Neural progenitor cell (in vitro differentiated cells): ENCODE measurements at regions not wholly inside any gene's neighbourhood (a gene's known extent, or its start where the extent isn't known, plus 50 kb on each side); places are given as distances from the start of the nearest gene placed in this dataset.

Source experiments
- DNase-seq: peaks from one replicate; pipeline ENCODE4 v3.0.0-alpha.2; 2016; ENCODE audit warnings: low spot score
- H2AFZ ChIP-seq: fragments of 200-600 bp; sonication (generic); replicated peaks from 2 replicates; pipeline ENCODE4 v1.6.1; 2016; ENCODE audit warnings: antibody characterized with exemption
- H3F3A ChIP-seq: fragments of 200-600 bp; sonication (generic); 2 replicates; pipeline ENCODE4 v1.6.1; 2016; ENCODE audit warnings: antibody characterized with exemption, low read depth
- H3K27ac ChIP-seq: fragments of 200-600 bp; sonication (generic); 2 replicates; pipeline ENCODE4 v1.5.1; 2016; ENCODE audit warnings: mild to moderate bottlenecking
- H3K27me3 ChIP-seq: fragments of 200-600 bp; sonication (generic); 2 replicates; pipeline ENCODE4 v1.6.1; 2016; ENCODE audit warnings: mild to moderate bottlenecking, moderate library complexity
- H3K36me3 ChIP-seq: fragments of 200-600 bp; sonication (generic); 2 replicates; pipeline ENCODE4 v1.5.1; 2016
- H3K4me1 ChIP-seq: fragments of 200-600 bp; sonication (generic); 2 replicates; pipeline ENCODE4 v1.6.1; 2016; ENCODE audit warnings: mixed run types
- H3K4me2 ChIP-seq: fragments of 200-600 bp; sonication (generic); 2 replicates; pipeline ENCODE4 v1.6.1; 2016
- H3K4me3 ChIP-seq: fragments of 200-600 bp; sonication (generic); 2 replicates; pipeline ENCODE4 v1.5.1; 2016
- H3K79me2 ChIP-seq: fragments of 200-600 bp; sonication (generic); 2 replicates; pipeline ENCODE4 v1.6.1; 2016; ENCODE audit warnings: low read depth
- H3K9ac ChIP-seq: fragments of 200-600 bp; sonication (generic); 2 replicates; pipeline ENCODE4 v1.6.1; 2016
- H3K9me3 ChIP-seq: fragments of 200-600 bp; sonication (generic); 2 replicates; pipeline ENCODE4 v1.5.1; 2016; ENCODE audit warnings: low read depth
- H4K20me1 ChIP-seq: fragments of 200-600 bp; sonication (generic); 2 replicates; pipeline ENCODE4 v1.6.1; 2016; ENCODE audit warnings: low read depth
- H3K27ac Mint-ChIP-seq: 3 replicates; pipeline ENCODE4 v1.8.0; 2021; ENCODE audit warnings: mixed read lengths
- H3K27me3 Mint-ChIP-seq: 2 replicates; pipeline ENCODE4 v1.8.0; 2022; ENCODE audit warnings: low read depth, mild to moderate bottlenecking, inconsistent platforms, moderate library complexity, mixed read lengths; ENCODE audit not compliant: insufficient read depth
- H3K36me3 Mint-ChIP-seq: 3 replicates; pipeline ENCODE4 v1.8.0; 2021; ENCODE audit warnings: mixed read lengths
- H3K4me1 Mint-ChIP-seq: 3 replicates; pipeline ENCODE4 v1.8.0; 2021; ENCODE audit warnings: mixed read lengths
- H3K4me3 Mint-ChIP-seq: 3 replicates; pipeline ENCODE4 v1.8.0; 2021; ENCODE audit warnings: mild to moderate bottlenecking, moderate library complexity, mixed read lengths
- H3K9me3 Mint-ChIP-seq: 3 replicates; pipeline ENCODE4 v1.8.0; 2020; ENCODE audit warnings: mixed read lengths
- CTCF ChIP-seq: fragments of 200-600 bp; sonication (generic); IDR thresholded peaks from 2 replicates; pipeline ENCODE4 v1.5.1; 2017; ENCODE audit warnings: antibody characterized with exemption, mild to moderate bottlenecking
- EZH2 ChIP-seq: fragments of 200-600 bp; sonication (generic); IDR thresholded peaks from 2 replicates; pipeline ENCODE4 v1.6.1; 2017; ENCODE audit warnings: antibody characterized with exemption, mild to moderate bottlenecking, moderate library complexity
- EZH2phosphoT487 ChIP-seq: fragments of 200-600 bp; sonication (generic); IDR thresholded peaks from 2 replicates; pipeline ENCODE4 v1.6.1; 2017; ENCODE audit warnings: antibody characterized with exemption

- Mint-ChIP-seq H3K9me3 (peaks cover 20% of the 10 kb centered on the region), H3K27me3 (no peaks in the 10 kb centered on the region), H3K4me3 (no peak overlapping the region), H3K27ac (no peak overlapping the region), H3K4me1 (peaks cover 4% of the 10 kb centered on the region), H3K36me3 (no peaks in the 10 kb centered on the region)
- H3K4me2 ChIP-seq, result no peak overlapping the region
- H4K20me1 ChIP-seq, result no peaks in the 10 kb centered on the region
- H3K9me3 ChIP-seq, result peaks cover 2% of the 10 kb centered on the region
- TF ChIP-seq EZH2, result no peak
- no peak overlapping the region for H3K9ac ChIP-seq
- no peak overlapping the region for H3K27ac ChIP-seq
- H3K4me1 ChIP-seq, result no peaks in the 10 kb centered on the region
- no peaks in the 10 kb centered on the region for H3F3A ChIP-seq
- DNase-seq, result no peak
- no peak overlapping the region for H3K4me3 ChIP-seq
- no peaks in the 10 kb centered on the region for H3K79me2 ChIP-seq
- H3K27me3 ChIP-seq, result no peaks in the 10 kb centered on the region
- H2AFZ ChIP-seq, result no peak overlapping the region
- H3K36me3 ChIP-seq, result no peaks in the 10 kb centered on the region
Measured at GRCh38 chr15:39369768-39370167, 211.1 kb upstream of the THBS1 start.

- peaks cover 7% of the 10 kb centered on the region for H3K9me3 Mint-ChIP-seq
- no peak overlapping the region for H3K9ac ChIP-seq
- H3K4me1 ChIP-seq, result no peaks in the 10 kb centered on the region
- H3K4me1 Mint-ChIP-seq, result peaks cover 4% of the 10 kb centered on the region
- peaks cover 2% of the 10 kb centered on the region for H3K9me3 ChIP-seq
- H3K27me3 ChIP-seq, result no peaks in the 10 kb centered on the region
- H3F3A ChIP-seq, result no peaks in the 10 kb centered on the region
- H3K4me3 Mint-ChIP-seq, result no peak overlapping the region
- H3K36me3 Mint-ChIP-seq, result no peaks in the 10 kb centered on the region
- no peak overlapping the region for H3K27ac ChIP-seq
- DNase-seq, result no peak
- H3K4me3 ChIP-seq, result no peak overlapping the region
- no peaks in the 10 kb centered on the region for H3K27me3 Mint-ChIP-seq
- H4K20me1 ChIP-seq, result no peaks in the 10 kb centered on the region
- TF ChIP-seq EZH2, result no peak
- no peak for TF ChIP-seq EZH2phosphoT487
- no peak for TF ChIP-seq CTCF
- H2AFZ ChIP-seq, result no peak overlapping the region
- H3K79me2 ChIP-seq, result no peaks in the 10 kb centered on the region
- no peak overlapping the region for H3K27ac Mint-ChIP-seq
- no peak overlapping the region for H3K4me2 ChIP-seq
- H3K36me3 ChIP-seq, result no peaks in the 10 kb centered on the region
Measured at GRCh38 chr15:39376371-39376909, 204.4 kb upstream of the THBS1 start.

GRCh38 chr15:39381517-39381916, 199.4 kb upstream of the THBS1 start:
- no peak overlapping the region for H3K4me3 ChIP-seq
- no peak overlapping the region for H3K27ac ChIP-seq
- H3K9me3 ChIP-seq, result no peaks in the 10 kb centered on the region
- Mint-ChIP-seq H3K36me3 (no peaks in the 10 kb centered on the region), H3K27me3 (peaks cover 2% of the 10 kb centered on the region), H3K27ac (no peak overlapping the region), H3K4me1 (no peaks in the 10 kb centered on the region), H3K9me3 (no peaks in the 10 kb centered on the region), H3K4me3 (no peak overlapping the region)
- H3K36me3 ChIP-seq, result no peaks in the 10 kb centered on the region
- H4K20me1 ChIP-seq, result no peaks in the 10 kb centered on the region
- H3K4me1 ChIP-seq, result no peaks in the 10 kb centered on the region
- H2AFZ ChIP-seq, result no peak overlapping the region
- H3K27me3 ChIP-seq, result no peaks in the 10 kb centered on the region
- H3K9ac ChIP-seq, result no peak overlapping the region
- no peaks in the 10 kb centered on the region for H3F3A ChIP-seq
- no peak for TF ChIP-seq CTCF
- no peak for TF ChIP-seq EZH2phosphoT487
- no peak for TF ChIP-seq EZH2
- no peak for DNase-seq
- no peaks in the 10 kb centered on the region for H3K79me2 ChIP-seq
- no peak overlapping the region for H3K4me2 ChIP-seq

GRCh38 chr15:39388118-39388517, 192.8 kb upstream of the THBS1 start:
- Histone ChIP-seq H3K4me1 (no peaks in the 10 kb centered on the region), H3K27me3 (no peaks in the 10 kb centered on the region), H4K20me1 (no peaks in the 10 kb centered on the region), H3F3A (no peaks in the 10 kb centered on the region), H3K9ac (no peak overlapping the region), H3K79me2 (no peaks in the 10 kb centered on the region), H3K4me2 (no peak overlapping the region), H3K4me3 (no peak overlapping the region), H3K27ac (no peak overlapping the region), H2AFZ (peak overlapping the region; percentile 2), H3K9me3 (no peaks in the 10 kb centered on the region), H3K36me3 (no peaks in the 10 kb centered on the region)
- H3K4me3 Mint-ChIP-seq, result no peak overlapping the region
- TF ChIP-seq EZH2phosphoT487, result no peak
- no peak for TF ChIP-seq CTCF
- no peak for TF ChIP-seq EZH2
- H3K27ac Mint-ChIP-seq, result no peak overlapping the region
- H3K4me1 Mint-ChIP-seq, result no peaks in the 10 kb centered on the region
- DNase-seq, result no peak
- peaks cover 4% of the 10 kb centered on the region for H3K27me3 Mint-ChIP-seq
- H3K36me3 Mint-ChIP-seq, result no peaks in the 10 kb centered on the region
- no peaks in the 10 kb centered on the region for H3K9me3 Mint-ChIP-seq
